ENCODE measurements at regions not wholly inside any gene's neighbourhood (a gene's known extent, or its start where the extent isn't known, plus 50 kb on each side); places are given as distances from the start of the nearest gene placed in this dataset.
"Not testable (repeated sequence)": the region's sequence is repeated elsewhere in the genome, so short reads cannot be mapped to it uniquely, and the experiment has no call there.

- TF ChIP-seq CTCF (conservative IDR thresholded peaks at IDR 0.05; ENCODE audit: low read depth, low read length); POLR2A (IDR thresholded peaks at IDR 0.05; ENCODE audit: low read depth, low read length); RCOR1 (IDR thresholded peaks at IDR 0.05; ENCODE audit: insufficient replicate concordance, low read length); MAFK (IDR thresholded peaks at IDR 0.05; ENCODE audit: low read depth, low read length): not testable (repeated sequence)
These were observed 172.7 kb upstream of the KRR1 start for GRCh38 chr12:75683995-75684586.
